Heart left ventricle (tissue), 16 donors: ENCODE measurements at regions not wholly inside any gene's neighbourhood (a gene's known extent, or its start where the extent isn't known, plus 50 kb on each side); places are given as distances from the start of the nearest gene placed in this dataset.

Source experiments
- ATAC-seq, 4 donors: fragments of 200-7000 bp; cut with Tn5 transposase; one replicate each; pipeline ENCODE4 v1.9.1; 2020 to 2022; ENCODE audit warnings: moderate library complexity in 4 of 4, mild to moderate bottlenecking in 3 of 4, moderate number of reproducible peaks in 1 of 4
- DNase-seq, 5 donors: peaks; one replicate each; pipeline ENCODE4 v3.0.0-alpha.2; 2020
- H3K27ac ChIP-seq, 12 donors: fragments of 200-600 bp; sonication (generic) in 4 of 12; one replicate each; pipeline versions ENCODE4 v1.5.0 to v1.8.0; 2016 to 2022; ENCODE audit warnings: mild to moderate bottlenecking in 2 of 12
- H3K27me3 ChIP-seq, 9 donors: fragments of 200-600 bp; sonication (generic) in 2 of 9; one replicate each; pipeline versions ENCODE4 v1.5.1 to v1.8.0; 2016 to 2022; ENCODE audit warnings: mild to moderate bottlenecking in 3 of 9
- H3K36me3 ChIP-seq, 9 donors: fragments of 200-600 bp; sonication (generic) in 2 of 9; one replicate each; pipeline versions ENCODE4 v1.5.0 to v1.8.0; 2018 to 2022; ENCODE audit warnings: mild to moderate bottlenecking in 2 of 9
- H3K4me1 ChIP-seq, 12 donors: fragments of 200-600 bp; sonication (generic) in 4 of 12; one replicate each; pipeline versions ENCODE4 v1.5.0 to v1.8.0; 2016 to 2022; ENCODE audit warnings: mild to moderate bottlenecking in 3 of 12
- H3K4me3 ChIP-seq, 12 donors: fragments of 200-600 bp; sonication (generic) in 4 of 12; one replicate each; pipeline versions ENCODE4 v1.5.0 to v1.8.0; 2017 to 2022; ENCODE audit warnings: mild to moderate bottlenecking in 9 of 12, moderate library complexity in 4 of 12
- H3K9me3 ChIP-seq, 12 donors: fragments of 200-600 bp; sonication (generic) in 4 of 12; one replicate each; pipeline versions ENCODE4 v1.5.0 to v1.8.0; 2016 to 2022; ENCODE audit warnings: mild to moderate bottlenecking in 1 of 12
- CTCF ChIP-seq, 12 donors: fragments of 200-600 bp; sonication (generic) in 4 of 12; IDR thresholded peaks; one replicate each; pipeline versions ENCODE4 v1.5.0 to v1.8.0; 2018 to 2022; ENCODE audit warnings: antibody characterized with exemption in 12 of 12, mild to moderate bottlenecking in 5 of 12
- POLR2A ChIP-seq, 2 donors: fragments of 450-650 bp; IDR thresholded peaks; one replicate each; pipeline ENCODE4 v1.6.1; 2017; ENCODE audit warnings: antibody characterized with exemption in 2 of 2, mild to moderate bottlenecking in 2 of 2, moderate library complexity in 2 of 2
- whole genome bisulfite sequencing, 4 donors: extraction: QIAGEN DNeasy Blood & Tissue Kit in 2 of 4; methylation state at CpG; one replicate each; pipeline versions ENCODE4 v1.1.5 to v1.1.7; 2013 to 2018; 5-methylcytosine and 5-hydroxymethylcytosine counted together
- intact Hi-C, 10 donors: fragments of 100-400 bp; cut with DNase I; formaldehyde crosslinking; loops; one replicate each; pipeline versions ENCODE4 v1.11.1 to v1.14.2; 2022
- donor health status: ischemic (EF 13 %, LVEDD 7.1; RV severe dilation, severe dysfunction).
- donor health status: healthy with polysubstance abuse.
- donor health status: DM: no; HTN: yes; CAD: no.
- donor health status: DM: no; HTN: no; CAD: no.
- donor health status: ischemic (EF 25% LVEDD 6.9; RV normal size, moderate dysfunction).
- donor health status: ischemic (EF 25% LVEDD 5.7; RV mildly dilated, moderate dysfunction).
- donor health status: healthy.
- donor health status: DM: yes; HTN: yes; CAD: no.
- donor health status: ischemic (EF 35%, LVEDD 5.7; RV mildly dilated, moderate dysfunction).
- donor health status: nonischemic (EF 11% LVEDD 7.7; RV severe dilation, severe dysfunction).
- donor health status: DM: yes; HTN: yes; CAD: no.
- donor health status: PGD.
- donor health status: ischemic (EF 29% LVEDD 5.4; RV normal size, mild dysfunction).
- donor health status: nonischemic (EF 23%, LVEDD 6.1; RV moderate dilation, normal function).

GRCh38 chr4:63757929-63758328 lies 651.3 kb downstream of the TECRL start:
- ATAC-seq: no peak
- Histone ChIP-seq H3K4me1 (no peaks in the 10 kb centered on the region), H3K9me3 (no peaks in the 10 kb centered on the region), H3K27me3 (no peaks in the 10 kb centered on the region), H3K27ac (no peak overlapping the region), H3K4me3 (no peak overlapping the region), H3K36me3 (no peaks in the 10 kb centered on the region)
- DNase-seq: no peak
- TF ChIP-seq POLR2A (IDR thresholded peaks at IDR 0.05) (no peak), CTCF (IDR thresholded peaks at IDR 0.05) (no peak)
- intact Hi-C loops: no loop called here
- WGBS, 4 donors: 17 to 33% (median 30%) methylated on average over 2 of the region's 2 CpGs

GRCh38 chr4:63742882-63743281 lies 666.4 kb downstream of the TECRL start:
- ATAC-seq (no peak), DNase-seq (no peak)
- H3K36me3 ChIP-seq: no peaks in the 10 kb centered on the region
- intact Hi-C loops: no loop called here
- TF ChIP-seq CTCF (IDR thresholded peaks at IDR 0.05) (no peak), POLR2A (IDR thresholded peaks at IDR 0.05) (no peak)
- no peaks in the 10 kb centered on the region for H3K4me1 ChIP-seq
- H3K27me3 ChIP-seq: no peaks in the 10 kb centered on the region
- no peak overlapping the region for H3K4me3 ChIP-seq
- peaks cover 0 to 5% (median 0%) of the 10 kb centered on the region in 12 donors for H3K9me3 ChIP-seq
- no peak overlapping the region for H3K27ac ChIP-seq

GRCh38 chr4:63729519-63729918 lies 679.7 kb downstream of the TECRL start:
- no peaks in the 10 kb centered on the region for H3K9me3 ChIP-seq
- ATAC-seq (no peak), DNase-seq (no peak)
- TF ChIP-seq POLR2A (IDR thresholded peaks at IDR 0.05) (no peak), CTCF (IDR thresholded peaks at IDR 0.05) (no peak)
- H3K27ac ChIP-seq: no peak overlapping the region
- intact Hi-C loops: no loop called here
- no peaks in the 10 kb centered on the region for H3K27me3 ChIP-seq
- no peak overlapping the region for H3K4me3 ChIP-seq
- no peaks in the 10 kb centered on the region for H3K36me3 ChIP-seq
- no peaks in the 10 kb centered on the region for H3K4me1 ChIP-seq
- 89 to 94% (median 91%) methylated on average over 4 of the region's 4 CpGs for WGBS, 4 donors

- TF ChIP-seq POLR2A (IDR thresholded peaks at IDR 0.05): no peak
- no peak for TF ChIP-seq CTCF (IDR thresholded peaks at IDR 0.05)
- H3K36me3 ChIP-seq: no peaks in the 10 kb centered on the region
- WGBS, 4 donors: 46 to 52% (median 47%) methylated on average over 3 of the region's 3 CpGs
- H3K4me3 ChIP-seq: no peak overlapping the region
- no peaks in the 10 kb centered on the region for H3K27me3 ChIP-seq
- H3K4me1 ChIP-seq: no peaks in the 10 kb centered on the region
- H3K27ac ChIP-seq: no peak overlapping the region
- ATAC-seq (no peak), DNase-seq (peak in 1 of 5 donors; percentile 6)
- H3K9me3 ChIP-seq: no peaks in the 10 kb centered on the region
- intact Hi-C loops: no loop called here
Measured at GRCh38 chr4:63728480-63729177, 680.6 kb downstream of the TECRL start.
